ENCODE measurements at regions not wholly inside any gene's neighbourhood (a gene's known extent, or its start where the extent isn't known, plus 50 kb on each side); places are given as distances from the start of the nearest gene placed in this dataset.

DNA sequence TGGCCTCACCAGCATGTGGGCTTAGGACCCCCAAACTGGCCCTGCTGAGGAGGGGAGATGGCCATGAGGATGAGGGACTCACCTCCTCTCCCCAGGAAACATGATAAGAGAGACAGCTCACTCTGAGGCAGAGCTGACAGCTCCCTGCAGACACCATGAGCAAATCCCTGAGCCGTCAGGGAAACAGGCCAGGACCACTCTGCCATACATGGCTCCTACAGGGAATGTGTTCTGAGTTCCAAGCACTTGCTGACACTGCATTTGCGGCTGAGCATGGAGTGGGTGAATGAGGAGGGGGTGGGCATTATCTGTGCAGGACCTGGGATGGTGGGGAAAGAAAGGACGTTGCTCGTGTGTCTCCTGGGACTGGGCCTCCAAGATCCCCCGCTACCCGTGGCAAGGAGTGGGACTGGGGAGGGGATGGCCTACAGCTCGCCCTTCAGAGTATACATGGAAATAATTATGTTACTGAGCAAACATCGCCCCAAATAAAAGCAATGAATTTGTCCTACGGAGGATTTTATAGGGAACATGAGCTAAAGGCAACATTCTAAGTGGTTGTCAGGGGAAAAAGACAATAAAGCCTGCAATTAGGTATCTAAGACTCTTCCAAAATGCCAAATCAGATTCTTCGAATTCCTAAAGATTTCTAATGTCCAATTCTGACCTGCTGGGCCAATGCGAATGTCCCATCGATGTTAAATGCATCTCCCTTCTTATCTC is 355.9 kb upstream of the AJAP1 start:
- CTCF ChIA-PET: no interaction called here
- DNase-seq (ENCODE audit: low read depth, low spot score): no peak

More for the DNA sequence above, 355.9 kb upstream of the AJAP1 start:
- H3K27ac ChIP-seq (ENCODE audit: insufficient read depth, low read depth, low read length): no peak overlapping the region
- FAIRE-seq: no peak
- BruUV-seq (replicated peaks): no TSS peak
- dilution Hi-C loops (cut with MboI; ENCODE audit: extremely low pct_ligation_motif_present, low sequenced_read_pairs): no loop called here
- H3K9ac ChIP-seq (replicated peaks; ENCODE audit: extremely low read depth, insufficient read depth, low read length): no peak overlapping the region
- no peak for TF ChIP-seq FOS (IDR thresholded peaks at IDR 0.05; ENCODE audit: borderline replicate concordance, insufficient read depth, low read length)
- TF ChIP-seq POLR2A (IDR thresholded peaks at IDR 0.05; ENCODE audit: low read depth, low read length): no peak
- no peak for TF ChIP-seq GATA2 (IDR thresholded peaks at IDR 0.05; ENCODE audit: insufficient read depth, insufficient read length, low read depth, low read length)
- no peak for TF ChIP-seq MYC (IDR thresholded peaks at IDR 0.05; ENCODE audit: low read depth, low read length)
- no peak for TF ChIP-seq EZH2 (IDR thresholded peaks at IDR 0.05; ENCODE audit: borderline replicate concordance, low read depth, low read length, severe bottlenecking)
- no peak for TF ChIP-seq POLR2AphosphoS5 (IDR thresholded peaks at IDR 0.05; ENCODE audit: insufficient read depth, low read depth, low read length)
- TF ChIP-seq JUN (IDR thresholded peaks at IDR 0.05; ENCODE audit: borderline replicate concordance, insufficient read depth, insufficient read length, low read depth): no peak
- TF ChIP-seq, protein P1, sequence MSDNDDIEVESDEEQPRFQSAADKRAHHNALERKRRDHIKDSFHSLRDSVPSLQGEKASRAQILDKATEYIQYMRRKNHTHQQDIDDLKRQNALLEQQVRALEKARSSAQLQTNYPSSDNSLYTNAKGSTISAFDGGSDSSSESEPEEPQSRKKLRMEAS (IDR thresholded peaks at IDR 0.05; ENCODE audit: insufficient read depth, insufficient read length): no peak
- TF ChIP-seq, protein P2, sequence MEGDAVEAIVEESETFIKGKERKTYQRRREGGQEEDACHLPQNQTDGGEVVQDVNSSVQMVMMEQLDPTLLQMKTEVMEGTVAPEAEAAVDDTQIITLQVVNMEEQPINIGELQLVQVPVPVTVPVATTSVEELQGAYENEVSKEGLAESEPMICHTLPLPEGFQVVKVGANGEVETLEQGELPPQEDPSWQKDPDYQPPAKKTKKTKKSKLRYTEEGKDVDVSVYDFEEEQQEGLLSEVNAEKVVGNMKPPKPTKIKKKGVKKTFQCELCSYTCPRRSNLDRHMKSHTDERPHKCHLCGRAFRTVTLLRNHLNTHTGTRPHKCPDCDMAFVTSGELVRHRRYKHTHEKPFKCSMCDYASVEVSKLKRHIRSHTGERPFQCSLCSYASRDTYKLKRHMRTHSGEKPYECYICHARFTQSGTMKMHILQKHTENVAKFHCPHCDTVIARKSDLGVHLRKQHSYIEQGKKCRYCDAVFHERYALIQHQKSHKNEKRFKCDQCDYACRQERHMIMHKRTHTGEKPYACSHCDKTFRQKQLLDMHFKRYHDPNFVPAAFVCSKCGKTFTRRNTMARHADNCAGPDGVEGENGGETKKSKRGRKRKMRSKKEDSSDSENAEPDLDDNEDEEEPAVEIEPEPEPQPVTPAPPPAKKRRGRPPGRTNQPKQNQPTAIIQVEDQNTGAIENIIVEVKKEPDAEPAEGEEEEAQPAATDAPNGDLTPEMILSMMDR (IDR thresholded peaks at IDR 0.05; ENCODE audit: extremely low read depth in 1 of 2, insufficient read depth in 1 of 2, low read depth in 1 of 2, low read length in 2 of 2): no peak
- no peaks in the 10 kb centered on the region for H3K36me3 ChIP-seq (ENCODE audit: control insufficient read depth in 2 of 2, extremely low read depth in 1 of 2, insufficient read depth in 2 of 2, low read length in 2 of 2)
- H3K9me3 ChIP-seq (replicated peaks; ENCODE audit: control insufficient read depth, insufficient read depth, low read length): peaks cover 3% of the 10 kb centered on the region
- POLR2A ChIA-PET: no interaction called here
- H3K4me3 ChIP-seq (replicated peaks in 1 of 3; ENCODE audit: insufficient read depth in 1 of 3, low read depth in 1 of 3, low read length in 3 of 3): no peak overlapping the region
- no peaks in the 10 kb centered on the region for H3K27me3 ChIP-seq (ENCODE audit: control insufficient read depth in 2 of 2, insufficient read depth in 2 of 2, low read length in 2 of 2)
- no peaks in the 10 kb centered on the region for H3K4me1 ChIP-seq (ENCODE audit: control insufficient read depth, extremely low read depth, insufficient read depth, low read length)
- H2AFZ ChIP-seq (ENCODE audit: low read depth, low read length): no peak overlapping the region
- no peaks in the 10 kb centered on the region for H3K79me2 ChIP-seq (ENCODE audit: control insufficient read depth, insufficient read depth, low read length)
- H3K9me1 ChIP-seq (replicated peaks; ENCODE audit: control insufficient read depth, extremely low read depth, insufficient read depth, low read length): no peaks in the 10 kb centered on the region
- intact Hi-C loops (cut with micrococcal nuclease): no loop called here
- H4K20me1 ChIP-seq (replicated peaks; ENCODE audit: control insufficient read depth, extremely low read depth, insufficient read depth, low read length): no peaks in the 10 kb centered on the region
- H3K4me2 ChIP-seq (ENCODE audit: insufficient read depth, low read length): no peak overlapping the region
